Loucy (cell line): ENCODE measurements at regions not wholly inside any gene's neighbourhood (a gene's known extent, or its start where the extent isn't known, plus 50 kb on each side); places are given as distances from the start of the nearest gene placed in this dataset.

Experiments
- CTCF ChIP-seq: fragments of 200-600 bp; sonication (generic); conservative IDR thresholded peaks from 2 replicates; pipeline ENCODE4 v1.5.1; 2014; ENCODE audit warnings: mild to moderate bottlenecking, antibody characterized with exemption, low read length
- EZH2phosphoT487 ChIP-seq: fragments of 200-600 bp; IDR thresholded peaks from 2 replicates; pipeline ENCODE4 v1.6.1; 2018; ENCODE audit warnings: antibody characterized with exemption, mild to moderate bottlenecking, moderate library complexity, borderline replicate concordance

- TF ChIP-seq CTCF, result no peak
- TF ChIP-seq EZH2phosphoT487, result no peak
These were observed 212.7 kb downstream of the C3orf38 start for GRCh38 chr3:88362428-88362827.
